Activated CD4-positive, alpha-beta T cell treated with anti-CD3 and anti-CD28 coated beads, Interleukin-2, amount 50 U/mL, for 48 hours (primary cell): ENCODE measurements at regions not wholly inside any gene's neighbourhood (a gene's known extent, or its start where the extent isn't known, plus 50 kb on each side); places are given as distances from the start of the nearest gene placed in this dataset.

Experiments
- DNase-seq, 2 experiments: peaks; one replicate each; pipeline ENCODE4 v3.0.0-alpha.2; 2020

DNA sequence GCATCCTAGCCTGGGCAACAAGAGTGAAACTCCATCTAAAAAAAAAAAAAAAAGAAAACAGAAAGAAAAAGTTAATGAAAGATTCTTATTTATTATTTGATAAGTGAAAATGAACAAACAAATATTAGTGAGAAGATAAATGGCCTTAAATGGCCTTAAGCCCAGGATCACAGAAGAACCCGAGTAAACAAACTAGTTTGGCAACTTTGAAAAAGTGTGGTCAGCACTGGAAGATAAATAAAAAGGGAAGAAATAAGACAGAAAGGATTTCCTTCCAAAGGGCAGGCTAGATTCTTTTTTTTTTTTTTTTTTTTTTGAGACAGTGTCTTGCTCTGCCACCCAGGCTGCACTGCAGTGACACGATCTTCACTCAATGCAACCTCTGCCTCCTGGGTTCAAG lies 692.4 kb downstream of the CPS1 start:
- DNase-seq, result no peak

DNA sequence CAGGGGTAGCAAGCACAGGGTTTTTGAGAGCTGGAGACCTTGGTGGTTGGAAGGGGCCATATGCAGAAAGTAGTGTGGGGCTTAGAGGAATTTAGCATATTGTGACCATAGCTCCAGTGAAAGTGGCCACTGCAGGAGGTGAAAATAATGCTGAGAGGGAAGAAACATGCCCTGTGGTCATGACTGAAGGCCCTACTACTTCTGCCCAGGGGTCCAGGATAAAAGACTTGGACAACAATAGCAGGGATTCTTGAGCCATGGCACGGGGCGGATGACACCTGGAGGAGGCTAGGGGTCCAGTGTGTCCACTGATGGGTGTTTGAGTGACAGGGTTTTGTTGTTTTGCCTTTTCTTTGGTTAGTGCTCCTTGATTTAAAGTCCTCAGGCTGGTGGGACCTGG lies 694.6 kb downstream of the CPS1 start:
- DNase-seq, result no peak

DNA sequence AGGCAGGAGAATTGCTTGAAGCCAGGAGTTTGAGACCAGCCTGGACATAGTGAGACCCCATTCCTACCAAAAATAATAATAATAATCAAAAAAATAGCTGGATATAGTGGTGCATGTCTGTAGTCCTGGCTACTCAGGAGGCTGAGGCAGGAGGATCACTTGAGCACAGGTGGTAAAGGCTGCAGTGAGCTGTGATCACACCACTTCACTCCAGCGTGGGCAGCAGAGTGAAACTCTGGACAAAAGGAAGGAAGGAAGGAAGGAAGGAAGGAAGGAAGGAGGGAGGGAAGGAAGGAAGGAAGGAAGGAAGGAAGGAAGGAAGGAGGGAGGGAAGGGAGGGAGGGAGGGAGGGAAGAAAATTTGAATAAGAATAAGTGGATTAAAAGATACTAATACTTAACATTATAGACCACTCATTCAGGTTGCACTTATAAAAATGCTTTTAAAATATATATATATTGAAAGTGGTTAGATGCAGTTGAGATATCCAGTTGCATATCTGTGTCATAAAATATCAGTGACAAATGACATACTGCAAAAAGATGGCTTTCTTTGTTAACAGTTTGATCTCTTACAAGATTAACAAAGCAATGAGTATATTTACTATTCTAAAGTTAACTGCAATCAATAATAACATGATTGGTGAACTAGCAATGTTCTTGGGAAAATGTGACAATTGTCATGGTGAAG lies 702.4 kb downstream of the CPS1 start:
- DNase-seq, result no peak

DNA sequence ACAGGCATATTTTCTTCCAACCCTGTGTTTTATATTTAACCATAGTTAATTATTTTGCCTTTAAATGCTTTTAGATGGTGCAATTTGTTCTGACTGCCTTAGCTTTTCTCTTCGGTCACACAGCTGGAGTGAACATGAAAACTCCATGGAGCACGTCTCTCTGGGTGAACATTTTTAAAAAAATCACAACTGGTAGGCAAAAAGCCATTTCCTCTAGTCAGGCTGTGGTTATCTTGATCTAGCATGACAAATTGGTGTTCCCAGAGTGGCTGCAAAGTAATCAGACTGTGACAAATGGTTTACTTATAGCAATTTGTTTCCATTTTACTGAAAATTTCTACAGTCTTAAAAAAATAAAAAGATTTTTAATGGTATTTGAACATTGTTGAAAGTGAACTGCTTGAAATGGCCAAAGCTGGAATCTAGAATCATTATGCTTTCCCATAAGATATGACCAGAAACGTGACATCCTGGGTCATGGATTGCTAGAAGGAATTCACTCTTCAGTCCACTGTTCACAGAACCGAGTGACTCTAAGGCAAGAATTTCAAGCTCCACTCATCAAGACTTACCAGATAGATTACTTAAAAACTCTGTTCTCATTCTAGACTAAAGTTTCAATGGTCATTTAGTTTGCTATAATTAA lies 703.6 kb downstream of the CPS1 start:
- no peak for DNase-seq

DNA sequence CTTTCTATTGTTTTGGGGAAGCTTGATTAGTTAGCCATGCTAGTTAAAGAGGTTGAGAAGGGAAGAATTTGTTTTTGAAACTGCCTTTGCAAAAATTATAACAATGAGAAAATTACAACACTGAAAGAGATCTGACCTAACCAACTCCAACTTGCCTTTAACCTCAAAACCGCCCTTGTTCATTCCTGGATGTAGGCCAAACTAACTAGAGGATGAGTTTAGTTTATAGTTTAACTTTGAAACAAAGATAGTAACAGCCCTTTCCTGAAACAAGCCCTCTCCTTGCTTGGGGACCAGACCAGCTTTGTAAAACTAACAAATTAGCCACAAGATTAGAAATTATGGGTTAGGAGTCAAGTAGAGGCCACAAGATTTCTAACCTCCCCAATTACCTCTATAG lies 713.9 kb downstream of the CPS1 start:
- no peak for DNase-seq

DNA sequence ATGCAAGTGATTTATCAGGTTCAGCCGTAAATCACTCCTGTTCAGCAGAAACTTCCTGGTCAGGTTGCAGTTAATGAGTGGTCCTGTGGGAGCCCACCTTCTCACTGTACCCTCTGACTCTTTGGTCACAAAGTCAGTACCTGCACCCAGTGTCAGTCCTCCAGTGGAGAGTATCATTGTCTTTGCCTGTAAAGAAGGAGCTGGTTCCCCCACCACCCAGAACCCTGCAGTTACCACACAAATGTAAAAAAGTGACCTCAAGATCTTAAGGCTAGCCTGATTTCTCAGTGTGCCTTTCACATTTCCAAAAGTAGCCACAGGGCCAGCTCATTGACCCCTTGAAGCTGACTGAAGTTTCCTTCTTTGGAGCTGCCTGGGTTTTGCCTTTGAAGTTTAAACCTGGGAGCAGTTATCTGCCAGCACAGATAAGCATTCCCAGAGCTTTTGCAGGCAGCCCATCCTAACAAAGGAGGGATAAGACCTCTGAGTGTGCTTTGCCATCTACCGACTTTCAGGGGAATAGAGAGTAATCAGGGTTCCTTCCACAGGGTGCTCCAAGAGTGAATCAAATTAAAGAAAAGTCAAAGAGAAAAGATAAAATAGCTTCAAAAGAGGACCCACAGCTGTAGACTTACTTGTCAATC lies 725.2 kb downstream of the CPS1 start:
- DNase-seq, result no peak

DNA sequence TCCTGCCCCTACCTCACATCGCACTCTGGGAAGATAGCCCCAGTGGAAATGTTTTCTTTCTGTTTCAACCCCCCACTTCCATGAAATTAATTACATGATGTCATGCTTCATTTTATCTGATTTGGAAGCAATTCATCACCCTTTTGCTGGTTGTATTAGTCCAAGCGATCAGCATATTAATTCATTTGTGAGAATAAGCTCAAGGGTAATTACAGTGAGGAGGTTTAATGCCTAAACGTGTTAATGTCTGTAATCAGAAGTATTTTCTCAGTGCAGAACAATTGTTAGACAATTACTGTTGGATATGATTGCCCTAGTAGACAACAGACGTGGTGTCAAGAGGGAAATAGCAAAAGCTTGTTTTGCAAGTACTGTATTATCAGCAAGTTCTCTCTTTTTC lies 746.3 kb downstream of the CPS1 start:
- no peak for DNase-seq

DNA sequence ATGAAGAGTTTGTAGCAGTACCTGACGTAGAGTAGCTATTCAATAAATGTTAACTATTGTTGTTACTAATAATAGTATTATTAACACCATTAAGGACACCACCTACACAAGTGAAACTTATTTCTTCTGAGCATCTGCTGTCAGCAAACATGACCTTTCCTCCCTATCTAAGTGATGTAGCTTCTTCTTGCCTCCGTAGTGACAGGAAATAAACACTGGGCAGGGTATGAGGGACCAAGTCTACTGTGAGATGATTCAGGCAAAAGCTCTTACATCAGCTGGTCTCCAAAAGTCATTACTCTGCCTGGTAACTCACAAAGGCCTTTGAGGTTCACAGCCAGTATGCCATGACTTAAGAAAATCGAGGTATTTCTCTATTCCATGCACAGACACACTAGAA lies 750.5 kb downstream of the CPS1 start:
- DNase-seq, result no peak
